ENCODE measurements at regions not wholly inside any gene's neighbourhood (a gene's known extent, or its start where the extent isn't known, plus 50 kb on each side); places are given as distances from the start of the nearest gene placed in this dataset.
A peak's percentile ranks its signal among the peaks of the same experiment; 100 is the strongest.

GRCh38 chr5:10173716-10174115 lies 76.0 kb downstream of the ATPSCKMT start:
- DNase-seq: no peak

- no peak for DNase-seq
Observed at GRCh38 chr5:10172247-10172646, 77.4 kb downstream of the ATPSCKMT start.

DNA sequence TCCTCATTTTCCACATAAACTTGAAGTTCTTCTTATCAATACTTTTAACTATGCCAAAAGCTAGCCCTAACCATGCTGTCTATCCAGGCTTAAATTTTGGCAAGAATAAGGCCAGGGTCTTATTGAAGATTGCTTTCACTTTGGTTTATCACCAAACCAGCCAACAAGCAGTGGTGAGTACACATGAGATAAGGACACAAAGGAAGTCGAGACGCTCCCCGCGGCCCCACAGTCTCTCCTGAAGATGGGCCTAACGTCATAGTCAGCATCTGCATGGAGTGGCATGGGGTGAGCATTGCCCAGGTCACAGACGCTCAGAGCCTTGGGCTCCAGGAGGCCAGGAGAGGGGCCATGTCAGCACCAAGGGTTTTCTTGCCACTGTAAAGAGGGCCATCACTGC lies 80.3 kb downstream of the ATPSCKMT start:
- DNase-seq: no peak

DNA sequence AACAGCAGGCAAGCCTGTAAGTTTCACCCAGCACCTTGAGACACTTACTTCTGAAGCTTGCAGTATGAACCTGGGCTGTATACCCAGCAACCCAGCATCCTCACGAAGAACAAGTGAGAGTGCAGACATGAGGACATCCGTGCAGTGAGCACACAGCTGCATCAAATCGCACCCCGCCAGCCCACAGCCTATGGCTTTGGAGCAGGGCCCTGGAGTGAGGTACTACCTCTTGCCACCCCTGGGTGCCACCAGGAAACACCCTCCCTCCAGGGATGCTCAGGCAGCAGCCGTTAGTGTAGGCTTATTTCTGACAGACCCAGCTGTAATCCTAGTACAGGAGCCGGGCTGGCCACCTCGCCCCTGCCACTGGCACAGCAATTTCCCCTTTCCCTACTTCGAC lies 81.4 kb downstream of the ATPSCKMT start:
- DNase-seq: no peak

DNA sequence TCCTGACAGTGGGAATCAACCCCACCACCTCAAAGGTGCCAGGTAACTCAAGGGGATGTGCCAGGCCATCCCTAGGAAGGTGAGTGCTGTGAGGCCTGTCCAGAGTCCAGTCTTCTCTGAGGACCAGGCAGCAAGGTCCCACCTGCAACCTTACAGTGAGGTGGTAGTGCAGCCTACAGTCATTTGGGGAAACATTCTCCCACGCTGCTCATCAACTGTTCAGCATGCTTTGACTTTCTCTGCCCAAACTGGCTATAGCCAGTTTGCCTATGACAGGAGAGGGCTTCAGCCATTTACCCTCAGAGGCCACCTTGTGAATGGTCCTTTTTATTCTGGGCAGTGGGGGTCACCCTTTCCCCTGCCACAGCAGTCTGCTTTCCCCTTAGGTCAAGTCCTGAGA lies 81.9 kb downstream of the ATPSCKMT start:
- no peak for DNase-seq

GRCh38 chr5:10166392-10166791 lies 83.3 kb downstream of the ATPSCKMT start:
- DNase-seq: no peak

DNA sequence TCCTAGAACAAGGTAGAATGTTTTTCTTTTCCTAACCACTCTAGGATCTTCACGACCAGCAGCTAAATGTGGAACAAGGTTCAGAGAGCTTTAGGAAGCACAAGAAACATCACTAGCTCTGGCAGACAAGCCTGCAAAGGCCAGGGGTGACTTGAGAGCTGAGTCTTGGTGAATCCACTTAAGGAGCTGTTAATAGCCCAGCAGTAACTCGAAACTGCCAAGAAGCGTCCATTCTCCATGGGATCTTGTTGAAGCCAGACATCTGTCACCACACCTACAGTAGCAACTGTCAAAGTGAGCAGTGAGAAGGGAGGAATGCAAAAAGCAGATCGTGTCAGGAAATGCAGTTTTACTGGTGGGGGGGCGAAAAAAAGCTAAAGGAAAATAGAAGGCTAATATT lies 87.2 kb downstream of the ATPSCKMT start:
- DNase-seq: peak; percentile 54

DNA sequence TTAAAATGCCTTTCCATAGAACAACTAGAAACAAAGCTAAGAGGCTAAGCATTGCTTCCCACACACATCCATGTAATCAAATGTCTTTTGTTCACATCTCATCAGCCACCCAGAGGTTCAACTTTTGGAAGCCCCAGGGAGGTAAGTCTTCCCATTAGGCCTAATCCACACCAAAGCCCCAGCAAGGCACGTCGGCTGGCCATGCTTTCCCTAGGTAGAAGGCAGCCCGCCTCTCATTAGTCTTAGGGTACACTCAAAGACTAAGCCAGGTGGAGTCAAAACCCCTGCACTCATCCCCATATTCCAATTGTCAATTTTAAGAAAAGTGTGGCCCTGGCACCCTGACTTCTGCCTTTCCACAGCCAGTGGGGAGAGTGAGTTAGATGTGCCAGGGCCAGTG lies 87.9 kb downstream of the ATPSCKMT start:
- DNase-seq: no peak

DNA sequence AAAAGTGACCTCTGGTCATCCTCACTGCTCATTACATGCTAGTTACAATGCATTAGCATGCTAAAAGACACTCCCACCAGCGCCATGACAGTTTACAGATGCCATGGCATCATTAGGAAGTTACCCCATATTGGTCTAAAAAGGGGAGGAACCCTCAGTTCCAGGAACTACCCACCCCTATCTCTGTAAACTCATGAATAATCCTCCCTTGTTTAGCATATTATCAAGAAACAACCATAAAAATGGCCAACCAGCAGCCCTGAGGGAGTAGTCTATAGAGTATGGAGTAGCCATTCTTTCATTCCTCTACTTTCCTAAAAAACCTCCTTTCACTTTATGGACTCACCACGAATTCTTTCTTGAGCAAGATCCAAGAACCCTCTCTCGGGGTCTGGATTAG lies 89.4 kb downstream of the ATPSCKMT start:
- no peak for DNase-seq

- DNase-seq: no peak
Observed at GRCh38 chr5:10158886-10159285, 90.8 kb downstream of the ATPSCKMT start.

GRCh38 chr5:10157085-10157669 lies 92.5 kb downstream of the ATPSCKMT start:
- DNase-seq: no peak

- DNase-seq: no peak
Observed at GRCh38 chr5:10155897-10156667, 93.6 kb downstream of the ATPSCKMT start.

DNA sequence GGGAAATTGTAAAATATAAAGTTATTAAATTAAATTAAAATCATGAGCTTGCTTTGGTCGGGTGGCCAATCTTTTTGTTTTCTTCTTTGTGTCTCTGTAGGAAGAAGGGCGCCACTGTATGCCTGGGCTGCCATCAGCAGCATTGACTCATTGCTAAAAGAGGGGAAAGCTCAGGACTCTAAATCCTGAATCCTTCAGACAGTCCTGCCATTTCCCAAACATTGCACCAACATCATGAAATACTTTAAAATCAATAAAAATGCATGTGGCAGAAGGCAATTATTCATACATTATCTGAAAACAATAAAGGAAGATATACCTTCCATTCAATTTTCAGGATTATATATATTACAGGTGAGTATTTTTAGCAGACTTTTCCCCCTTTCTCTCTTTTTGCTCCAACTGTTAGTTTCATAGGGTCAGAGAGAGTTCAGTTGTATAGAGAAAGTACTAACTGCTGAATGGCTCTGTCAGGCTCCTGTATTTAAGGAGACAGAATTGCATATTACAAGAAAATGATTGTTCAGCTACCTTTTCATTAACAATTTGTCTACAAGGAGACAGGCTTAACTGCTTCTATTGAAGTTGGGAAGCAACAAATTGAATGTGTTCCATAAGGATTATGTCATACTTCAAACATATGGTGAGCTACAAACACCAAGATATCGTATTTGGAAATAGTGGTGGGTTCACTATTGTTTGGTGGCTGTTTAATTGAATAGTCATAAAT lies 95.7 kb downstream of the ATPSCKMT start:
- no peak for DNase-seq

DNA sequence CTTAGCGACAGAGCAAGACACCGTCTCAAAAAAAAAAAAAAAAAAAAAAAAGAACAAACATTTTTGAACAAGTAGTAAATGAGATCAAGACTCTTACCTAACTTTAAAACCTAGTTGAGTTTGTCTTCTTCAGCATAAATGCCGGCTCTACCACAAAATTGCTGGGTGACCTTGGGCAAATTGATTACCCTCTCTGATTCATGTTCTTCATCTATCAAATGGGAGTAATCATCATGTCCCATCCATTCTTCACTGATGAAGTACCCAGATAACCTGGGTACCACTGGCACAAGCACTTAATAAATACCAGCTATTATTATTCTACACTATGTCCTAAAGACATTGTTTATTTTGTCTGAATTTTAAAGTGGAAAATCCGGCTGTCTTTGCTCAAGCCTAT lies 96.3 kb downstream of the ATPSCKMT start:
- no peak for DNase-seq

DNA sequence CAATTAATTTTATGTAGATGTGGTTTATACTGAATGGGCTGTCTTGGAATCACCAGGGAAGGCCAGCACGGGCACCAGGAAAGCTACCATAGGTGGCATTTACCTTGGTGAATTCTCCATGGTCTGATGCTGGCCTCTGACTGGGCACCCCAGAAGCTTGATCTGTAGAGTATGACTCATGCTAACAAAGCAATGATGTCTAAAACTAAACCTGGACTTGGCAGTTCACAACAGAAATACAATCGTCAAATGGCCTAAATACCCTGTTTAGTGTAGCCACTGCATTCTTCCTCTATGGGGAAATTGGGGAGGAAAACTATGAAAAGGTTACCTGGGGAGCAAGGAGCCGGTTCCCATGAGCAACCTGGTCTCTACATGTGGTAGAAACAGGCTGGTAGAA lies 98.0 kb downstream of the ATPSCKMT start:
- no peak for DNase-seq

- DNase-seq: no peak
Observed at GRCh38 chr5:10149911-10150310, 99.8 kb downstream of the ATPSCKMT start.

DNA sequence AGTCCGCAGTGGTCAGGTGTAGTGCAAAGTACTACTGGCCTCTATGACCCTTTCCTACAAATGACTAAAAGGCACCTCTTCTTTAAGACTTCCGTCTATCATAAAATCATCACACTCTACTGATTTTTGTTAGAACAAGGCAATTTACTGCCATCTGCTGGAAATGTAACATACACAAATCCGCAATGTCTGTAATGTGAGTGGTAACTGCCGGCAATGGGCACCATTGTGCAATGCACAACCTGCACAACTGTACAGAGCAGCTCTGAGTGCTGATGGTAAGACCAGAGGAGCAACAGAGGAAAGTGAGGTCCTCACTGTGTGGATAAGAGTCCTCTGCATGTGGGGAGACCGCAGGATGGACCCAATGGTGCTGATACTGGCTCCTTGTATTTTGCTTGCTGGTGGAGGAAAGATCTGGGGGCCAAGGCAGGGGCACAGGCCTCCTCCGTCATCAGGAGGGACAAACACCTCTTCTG lies 103.7 kb downstream of the ATPSCKMT start:
- no peak for DNase-seq

DNA sequence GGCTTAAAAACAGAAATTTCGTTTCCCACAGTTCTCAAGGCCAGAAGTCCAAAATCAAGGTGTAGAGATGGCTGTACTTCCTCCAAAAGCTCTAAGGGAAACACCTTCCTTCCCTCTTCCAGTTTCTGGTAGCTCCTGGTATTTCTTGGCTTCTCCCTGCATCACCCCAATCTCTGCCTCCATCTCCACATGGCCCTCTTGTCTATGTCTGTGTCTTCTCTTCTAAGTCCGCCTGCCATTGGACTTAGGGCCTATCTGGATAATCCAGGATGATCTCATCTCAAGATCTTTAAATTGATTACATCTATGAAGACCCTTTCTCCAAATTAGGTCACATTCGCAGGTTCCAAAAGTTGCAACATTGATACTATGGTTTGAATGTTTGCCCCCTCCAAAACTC lies 105.6 kb downstream of the ATPSCKMT start:
- DNase-seq: no peak

GRCh38 chr5:10140195-10140973 lies 109.3 kb downstream of the ATPSCKMT start:
- no peak for DNase-seq

DNA sequence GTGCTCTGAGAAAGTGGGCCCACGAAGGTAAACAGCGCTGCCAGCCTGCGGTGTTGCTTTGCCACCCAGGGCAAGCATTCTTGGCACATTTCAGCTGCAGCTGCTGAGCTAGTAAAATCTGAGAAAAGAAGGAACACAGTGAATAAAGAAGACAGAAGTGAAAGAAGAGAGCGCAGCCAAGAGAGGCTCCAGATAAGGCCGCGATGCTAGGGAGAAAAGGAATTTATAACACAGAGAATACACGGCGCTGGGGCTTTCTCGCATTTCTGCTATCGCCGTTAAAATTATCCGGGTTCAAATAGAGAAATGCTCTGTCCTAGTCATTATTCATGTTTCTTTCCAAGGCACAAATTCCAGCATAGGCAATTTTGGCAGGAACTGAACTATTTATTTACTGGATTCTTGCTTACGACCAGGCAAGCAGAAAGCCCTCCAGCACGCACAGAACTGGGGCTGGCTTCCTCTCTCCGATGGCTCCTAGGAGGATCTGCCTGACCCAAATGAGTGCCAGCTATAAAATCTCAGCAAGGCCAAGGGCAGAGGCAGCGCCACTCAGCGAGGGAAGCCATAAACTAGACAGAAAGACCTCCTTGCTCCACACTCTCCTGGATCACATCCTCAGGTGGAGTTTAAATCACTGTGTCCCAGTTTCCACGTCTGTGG lies 111.2 kb downstream of the ATPSCKMT start:
- no peak for DNase-seq

DNA sequence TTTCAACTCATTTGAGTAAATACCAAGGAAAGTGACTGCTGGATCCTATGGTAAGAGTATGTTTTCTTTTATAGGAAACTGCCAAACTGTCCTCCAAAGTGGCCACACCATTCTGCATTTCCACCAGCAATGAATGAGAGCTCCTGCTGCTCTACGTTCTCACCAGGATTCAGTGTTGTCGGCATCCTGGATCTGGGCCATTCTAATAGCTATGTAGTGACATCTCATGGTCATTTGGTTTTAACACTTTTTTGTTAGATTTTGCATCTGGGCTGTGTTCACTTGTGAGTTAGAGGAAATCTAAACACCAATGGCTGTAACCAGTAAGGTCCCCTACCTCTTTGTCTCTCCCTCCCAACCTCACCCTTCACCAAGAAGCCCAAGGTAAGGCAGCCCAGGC lies 115.9 kb downstream of the ATPSCKMT start:
- no peak for DNase-seq

DNA sequence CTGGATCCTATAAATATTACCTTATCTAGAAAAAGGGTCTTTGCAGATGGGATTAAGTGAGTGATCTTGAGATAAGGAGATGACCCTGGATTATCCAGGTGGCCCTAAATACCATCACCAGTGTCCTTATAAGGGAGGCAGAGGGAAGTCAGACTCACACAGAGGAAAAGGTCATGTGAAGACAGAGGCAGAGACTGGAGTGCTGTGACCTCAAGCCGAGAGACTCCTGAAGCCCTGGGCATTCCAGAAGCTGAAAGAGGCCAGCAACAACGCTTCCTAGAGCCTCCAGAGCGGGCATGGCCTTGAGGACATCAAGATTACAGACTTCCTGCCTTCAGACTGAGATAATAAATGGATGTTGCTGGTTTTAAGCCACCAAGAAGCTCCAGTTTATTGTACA lies 118.8 kb downstream of the ATPSCKMT start:
- DNase-seq: no peak

DNA sequence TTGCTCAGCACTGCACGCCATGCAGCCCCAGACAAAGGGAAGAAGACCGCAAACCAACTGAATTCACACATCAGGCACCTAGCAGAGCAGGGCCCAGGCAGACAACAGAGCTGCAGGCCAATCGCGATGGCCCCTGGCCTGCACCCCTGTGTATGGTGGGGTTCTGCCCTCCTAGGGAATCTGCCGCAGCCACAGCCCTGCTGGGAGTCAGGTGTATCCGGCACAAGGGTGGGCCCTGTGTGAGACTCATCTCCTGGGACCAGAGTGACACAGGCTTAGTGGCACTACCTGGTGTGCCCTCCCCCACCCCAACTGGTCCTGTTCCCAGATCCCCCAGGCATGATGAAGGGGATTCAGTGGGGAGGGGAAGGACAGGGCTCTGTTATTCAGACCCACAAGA lies 122.8 kb downstream of the ATPSCKMT start:
- DNase-seq: no peak

Measured in DMS79 treated with DMSO at 0.1 percent for 48 hours (cell line).